Loucy (cell line): ENCODE measurements at regions not wholly inside any gene's neighbourhood (a gene's known extent, or its start where the extent isn't known, plus 50 kb on each side); places are given as distances from the start of the nearest gene placed in this dataset.

Source experiments
- EZH2phosphoT487 ChIP-seq: fragments of 200-600 bp; IDR thresholded peaks from 2 replicates; pipeline ENCODE4 v1.6.1; 2018; ENCODE audit warnings: antibody characterized with exemption, mild to moderate bottlenecking, moderate library complexity, borderline replicate concordance
- TF ChIP-seq, protein P1 (sequence below): fragments of 200-600 bp; sonication (generic); conservative IDR thresholded peaks from 2 replicates; pipeline ENCODE4 v1.5.1; 2014; ENCODE audit warnings: mild to moderate bottlenecking, antibody characterized with exemption, low read length

DNA sequence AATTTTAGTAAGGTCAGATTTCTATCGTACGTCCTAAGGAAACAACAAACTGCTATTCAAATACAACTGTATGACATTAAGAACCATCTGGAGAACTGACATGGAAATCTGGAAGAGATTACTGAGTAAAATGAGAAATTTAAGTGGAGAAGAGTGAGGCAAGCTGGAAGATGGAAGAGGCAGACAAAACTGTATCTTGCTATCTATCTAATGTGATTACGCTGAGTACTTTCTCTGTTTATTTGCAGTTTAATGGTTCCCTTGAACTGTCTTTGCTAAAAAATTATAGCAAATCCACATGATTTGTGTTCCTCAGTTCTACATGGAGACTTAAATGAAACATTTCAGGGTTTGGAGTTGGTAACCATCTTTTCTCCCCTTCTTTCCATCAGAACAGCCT, 927.1 kb upstream of the MBL2 start:
- TF ChIP-seq, protein P1, sequence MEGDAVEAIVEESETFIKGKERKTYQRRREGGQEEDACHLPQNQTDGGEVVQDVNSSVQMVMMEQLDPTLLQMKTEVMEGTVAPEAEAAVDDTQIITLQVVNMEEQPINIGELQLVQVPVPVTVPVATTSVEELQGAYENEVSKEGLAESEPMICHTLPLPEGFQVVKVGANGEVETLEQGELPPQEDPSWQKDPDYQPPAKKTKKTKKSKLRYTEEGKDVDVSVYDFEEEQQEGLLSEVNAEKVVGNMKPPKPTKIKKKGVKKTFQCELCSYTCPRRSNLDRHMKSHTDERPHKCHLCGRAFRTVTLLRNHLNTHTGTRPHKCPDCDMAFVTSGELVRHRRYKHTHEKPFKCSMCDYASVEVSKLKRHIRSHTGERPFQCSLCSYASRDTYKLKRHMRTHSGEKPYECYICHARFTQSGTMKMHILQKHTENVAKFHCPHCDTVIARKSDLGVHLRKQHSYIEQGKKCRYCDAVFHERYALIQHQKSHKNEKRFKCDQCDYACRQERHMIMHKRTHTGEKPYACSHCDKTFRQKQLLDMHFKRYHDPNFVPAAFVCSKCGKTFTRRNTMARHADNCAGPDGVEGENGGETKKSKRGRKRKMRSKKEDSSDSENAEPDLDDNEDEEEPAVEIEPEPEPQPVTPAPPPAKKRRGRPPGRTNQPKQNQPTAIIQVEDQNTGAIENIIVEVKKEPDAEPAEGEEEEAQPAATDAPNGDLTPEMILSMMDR = no peak
- no peak for TF ChIP-seq EZH2phosphoT487
